HepG2 (cell line): ENCODE measurements at regions not wholly inside any gene's neighbourhood (a gene's known extent, or its start where the extent isn't known, plus 50 kb on each side); places are given as distances from the start of the nearest gene placed in this dataset.

Source experiments
- ATAC-seq: fragments of 200-7000 bp; cut with Tn5 transposase; 3 replicates; pipeline ENCODE4 v1.9.1; 2020; ENCODE audit warnings: mild to moderate bottlenecking, moderate library complexity
- BruUV-seq: library from RNA; stranded (reverse); fragments of 400-500 nt; replicated peaks from 2 replicates; lab custom pipeline; 2021; lab: Mats Ljungman, UMichigan
- CTCF ChIA-PET: fragments of 300-600 bp; formaldehyde crosslinking; extraction: SDS; loops from one replicate; lab custom pipeline; 2021; ENCODE audit warnings: low total read pairs, inconsistent platforms, low intra/inter-chr PET ratio; lab: Yijun Ruan, JAX
- POLR2A ChIA-PET: fragments of 350-600 bp; sonication (Branson Sonifier 250); formaldehyde crosslinking; loops from one replicate; lab custom pipeline; 2020; ENCODE audit warnings: antibody characterized with exemption, inconsistent platforms; lab: Yijun Ruan, JAX
- DNase-seq: peaks from one replicate; pipeline ENCODE4 v3.0.0-alpha.2; 2015; ENCODE audit warnings: low spot score
- FAIRE-seq: peaks from 3 replicates; lab custom pipeline; 2011; peaks lifted over from hg19 to GRCh38; lab: Jason Lieb, UNC
- H2AFZ ChIP-seq: one replicate; pipeline ENCODE4 v1.6.1; 2011; ENCODE audit warnings: low read length, inconsistent platforms
- H3K27ac ChIP-seq: fragments of 300-600 bp; 3 replicates; pipeline ENCODE4 v1.8.0; 2011; ENCODE audit warnings: mixed run types, mild to moderate bottlenecking, mixed read lengths, low read length, inconsistent platforms; ENCODE audit not compliant: insufficient read depth; ENCODE audit errors: extremely low read length
- H3K27me3 ChIP-seq, 2 experiments: fragments of 200-600 bp in 1 of 2; 2 replicates in 1 of 2; 3 replicates in 1 of 2; pipeline versions ENCODE4 v1.6.0 to v1.8.0; 2011; ENCODE audit warnings: low read length in 2 of 2, mild to moderate bottlenecking in 2 of 2, moderate library complexity in 2 of 2, inconsistent platforms in 1 of 2; ENCODE audit not compliant: insufficient read depth in 2 of 2, control insufficient read depth in 1 of 2
- H3K36me3 ChIP-seq, 2 experiments: fragments of 200-600 bp in 1 of 2; replicated peaks in 1 of 2; 2 replicates in 1 of 2; 3 replicates in 1 of 2; pipeline versions ENCODE4 v1.5.1 to v1.8.0; 2011; ENCODE audit warnings: low read length in 2 of 2, inconsistent platforms in 1 of 2; ENCODE audit not compliant: insufficient read depth in 2 of 2, control insufficient read depth in 1 of 2
- H3K4me1 ChIP-seq: 2 replicates; pipeline ENCODE4 v1.5.1; 2012; ENCODE audit warnings: low read length, inconsistent platforms; ENCODE audit not compliant: insufficient read depth
- H3K4me2 ChIP-seq: 2 replicates; pipeline ENCODE4 v1.6.0; 2011; ENCODE audit warnings: low read depth, low read length, inconsistent platforms
- H3K4me3 ChIP-seq, 3 experiments: fragments of 200-600 bp in 1 of 3; sonication (generic), shearing (Covaris generic) in 1 of 3; replicated peaks in 1 of 3; 2 replicates each; pipeline ENCODE4 v1.5.1; 2011 to 2016; ENCODE audit warnings: low read length in 3 of 3, inconsistent platforms in 2 of 3, low read depth in 2 of 3, mild to moderate bottlenecking in 2 of 3, control low read depth in 1 of 3, mixed read lengths in 1 of 3; ENCODE audit not compliant: insufficient read depth in 1 of 3
- H3K79me2 ChIP-seq: one replicate; pipeline ENCODE4 v1.6.1; 2011; ENCODE audit warnings: low read length, inconsistent platforms; ENCODE audit not compliant: insufficient read depth
- H3K9ac ChIP-seq: 2 replicates; pipeline ENCODE4 v1.6.0; 2011; ENCODE audit warnings: mild to moderate bottlenecking, low read depth, low read length, inconsistent platforms; ENCODE audit not compliant: insufficient read depth
- H3K9me3 ChIP-seq: 2 replicates; pipeline ENCODE4 v1.5.1; 2012; ENCODE audit warnings: mild to moderate bottlenecking, low read length
- H4K20me1 ChIP-seq: 2 replicates; pipeline ENCODE4 v1.6.0; 2011; ENCODE audit warnings: inconsistent platforms, mild to moderate bottlenecking, low read length, moderate library complexity; ENCODE audit not compliant: insufficient read depth
- BCL6 ChIP-seq: IDR thresholded peaks from 2 replicates; pipeline ENCODE4 v1.6.1; 2016; ENCODE audit warnings: missing genetic modification reagents, missing compliant biosample characterization
- FOXM1 ChIP-seq: sonication (generic); formaldehyde crosslinking; IDR thresholded peaks from 2 replicates; pipeline ENCODE4 v1.5.0; 2020; ENCODE audit warnings: missing genetic modification reagents
- GFI1 ChIP-seq: sonication (generic); formaldehyde crosslinking; IDR thresholded peaks from 2 replicates; pipeline ENCODE4 v1.5.0; 2020; ENCODE audit warnings: missing genetic modification reagents, mild to moderate bottlenecking, borderline replicate concordance
- KAT2B ChIP-seq: fragments of 150-350 bp; IDR thresholded peaks from 2 replicates; pipeline ENCODE4 v1.6.1; 2014; ENCODE audit warnings: low read depth, low read length, borderline replicate concordance
- KDM5B ChIP-seq: sonication (generic); formaldehyde crosslinking; IDR thresholded peaks from 2 replicates; pipeline ENCODE4 v1.4.0; 2020; ENCODE audit warnings: missing genetic modification reagents, mild to moderate bottlenecking, borderline replicate concordance
- MED1 ChIP-seq: sonication (generic); formaldehyde crosslinking; IDR thresholded peaks from 2 replicates; pipeline ENCODE4 v1.4.0; 2020; ENCODE audit warnings: missing genetic modification reagents
- SIX1 ChIP-seq: sonication (generic); formaldehyde crosslinking; IDR thresholded peaks from 2 replicates; pipeline ENCODE4 v1.4.0; 2020; ENCODE audit warnings: missing genetic modification reagents, borderline replicate concordance
- SP5 ChIP-seq: IDR thresholded peaks from 2 replicates; pipeline ENCODE4 v1.6.1; 2016; ENCODE audit warnings: low read depth, borderline replicate concordance
- ZNF101 ChIP-seq: sonication (generic); formaldehyde crosslinking; IDR thresholded peaks from 2 replicates; pipeline ENCODE4 v1.4.0; 2020; ENCODE audit warnings: mild to moderate bottlenecking, low read depth, missing genetic modification reagents, borderline replicate concordance
- ZNF431 ChIP-seq: sonication (generic); formaldehyde crosslinking; IDR thresholded peaks from 2 replicates; pipeline ENCODE4 v1.9.0; 2022; ENCODE audit warnings: missing genetic modification reagents, low read depth, mild to moderate bottlenecking, borderline replicate concordance
- WGBS: methylation state at CpG from one replicate; pipeline ENCODE4 v1.1.6; 2017; ENCODE audit warnings: low lambda C conversion rate; 5-methylcytosine and 5-hydroxymethylcytosine counted together
- in situ Hi-C: cut with HindIII; loops from 2 replicates; pipeline ENCODE4 v1.10.0; 2017; ENCODE audit warnings: low pct_unique_long_range_greater_than_20kb; ENCODE audit not compliant: extremely low pct_ligation_motif_present
- intact Hi-C: fragments of 100-400 bp; cut with micrococcal nuclease; formaldehyde crosslinking; loops from one replicate; pipeline ENCODE4 v1.10.0; 2022; ENCODE audit not compliant: unreplicated experiment
- TF ChIP-seq, protein P1 (sequence below): sonication (generic); formaldehyde crosslinking; IDR thresholded peaks from 2 replicates; pipeline ENCODE4 v1.9.0; 2021; ENCODE audit warnings: missing genetic modification reagents, mild to moderate bottlenecking, borderline replicate concordance
- TF ChIP-seq, protein P2 (sequence below): sonication (generic); formaldehyde crosslinking; IDR thresholded peaks from 2 replicates; pipeline ENCODE4 v1.4.0; 2020; ENCODE audit warnings: mild to moderate bottlenecking, missing genetic modification reagents
- TF ChIP-seq, protein P3 (sequence below): sonication (generic); formaldehyde crosslinking; conservative IDR thresholded peaks from 2 replicates; pipeline ENCODE4 v1.5.0; 2020; ENCODE audit warnings: missing genetic modification reagents

DNA sequence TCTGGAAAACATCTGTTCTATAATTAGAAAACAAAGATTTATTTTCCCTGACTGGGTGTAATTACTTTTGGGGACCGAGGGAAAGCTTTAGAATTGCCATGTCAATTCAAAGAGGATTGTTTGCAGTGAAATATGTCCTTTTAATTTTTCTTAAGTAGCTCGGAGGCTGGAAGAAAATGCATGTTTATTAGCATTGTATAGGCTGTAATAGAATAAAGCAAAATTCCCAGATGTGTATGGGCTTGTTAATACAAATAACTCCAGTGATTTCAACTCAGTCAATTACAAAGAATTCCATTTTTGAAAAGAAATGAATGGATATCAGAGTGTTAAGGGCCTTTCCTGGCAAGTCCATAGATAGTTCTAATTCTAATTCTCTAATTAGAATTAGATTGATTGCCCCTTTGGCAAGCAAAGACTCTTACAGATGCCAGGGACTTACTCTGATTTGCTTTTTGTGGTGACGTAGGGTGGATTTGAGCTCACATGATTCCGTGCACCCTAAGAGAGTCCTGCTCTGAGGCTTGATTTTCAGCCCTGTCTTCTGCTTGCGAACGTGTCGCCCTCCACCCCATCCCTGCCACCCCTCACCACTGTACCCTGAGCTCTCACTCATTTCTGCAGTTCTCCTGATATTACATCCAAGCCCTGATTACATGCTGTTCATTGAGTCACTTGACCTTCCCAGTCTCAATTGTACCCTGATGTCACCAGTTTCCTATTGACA lies 70.0 kb upstream of the FAM20A start:
- H3K9ac ChIP-seq = no peak overlapping the region
- H3K4me2 ChIP-seq = no peak overlapping the region
- H3K36me3 ChIP-seq = no peaks in the 10 kb centered on the region
- no TSS peak for BruUV-seq
- CTCF ChIA-PET = no interaction called here
- WGBS = 41% methylated on average over 7 of the region's 7 CpGs
- no peaks in the 10 kb centered on the region for H4K20me1 ChIP-seq
- ATAC-seq = no peak
- H3K4me1 ChIP-seq = no peaks in the 10 kb centered on the region
- no peak overlapping the region for H3K4me3 ChIP-seq
- H3K27me3 ChIP-seq = peaks cover 0 to 18% of the 10 kb centered on the region in 2 experiments; a peak in 3 of 5 replicates
- H3K27ac ChIP-seq = no peak overlapping the region
- FAIRE-seq = no peak
- H3K79me2 ChIP-seq = no peaks in the 10 kb centered on the region
- no peak for DNase-seq
- no peaks in the 10 kb centered on the region for H3K9me3 ChIP-seq
- H2AFZ ChIP-seq = no peak overlapping the region
- in situ Hi-C loops = no loop called here
- POLR2A ChIA-PET = no interaction called here
- intact Hi-C loops = no loop called here
- no peak for TF ChIP-seq GFI1 (CRISPR knock-in tag)
- TF ChIP-seq ZNF431 (CRISPR knock-in tag) = no peak
- TF ChIP-seq SIX1 (CRISPR knock-in tag) = no peak
- TF ChIP-seq ZNF101 = no peak
- no peak for TF ChIP-seq KAT2B
- no peak for TF ChIP-seq FOXM1 (CRISPR knock-in tag)
- no peak for TF ChIP-seq BCL6 (CRISPR knock-in tag)
- no peak for TF ChIP-seq MED1 (CRISPR knock-in tag)
- TF ChIP-seq SP5 (CRISPR knock-in tag) = no peak
- TF ChIP-seq, protein P1, sequence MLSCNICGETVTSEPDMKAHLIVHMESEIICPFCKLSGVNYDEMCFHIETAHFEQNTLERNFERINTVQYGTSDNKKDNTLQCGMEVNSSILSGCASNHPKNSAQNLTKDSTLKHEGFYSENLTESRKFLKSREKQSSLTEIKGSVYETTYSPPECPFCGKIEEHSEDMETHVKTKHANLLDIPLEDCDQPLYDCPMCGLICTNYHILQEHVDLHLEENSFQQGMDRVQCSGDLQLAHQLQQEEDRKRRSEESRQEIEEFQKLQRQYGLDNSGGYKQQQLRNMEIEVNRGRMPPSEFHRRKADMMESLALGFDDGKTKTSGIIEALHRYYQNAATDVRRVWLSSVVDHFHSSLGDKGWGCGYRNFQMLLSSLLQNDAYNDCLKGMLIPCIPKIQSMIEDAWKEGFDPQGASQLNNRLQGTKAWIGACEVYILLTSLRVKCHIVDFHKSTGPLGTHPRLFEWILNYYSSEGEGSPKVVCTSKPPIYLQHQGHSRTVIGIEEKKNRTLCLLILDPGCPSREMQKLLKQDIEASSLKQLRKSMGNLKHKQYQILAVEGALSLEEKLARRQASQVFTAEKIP (CRISPR knock-in tag) = no peak
- TF ChIP-seq, protein P2, sequence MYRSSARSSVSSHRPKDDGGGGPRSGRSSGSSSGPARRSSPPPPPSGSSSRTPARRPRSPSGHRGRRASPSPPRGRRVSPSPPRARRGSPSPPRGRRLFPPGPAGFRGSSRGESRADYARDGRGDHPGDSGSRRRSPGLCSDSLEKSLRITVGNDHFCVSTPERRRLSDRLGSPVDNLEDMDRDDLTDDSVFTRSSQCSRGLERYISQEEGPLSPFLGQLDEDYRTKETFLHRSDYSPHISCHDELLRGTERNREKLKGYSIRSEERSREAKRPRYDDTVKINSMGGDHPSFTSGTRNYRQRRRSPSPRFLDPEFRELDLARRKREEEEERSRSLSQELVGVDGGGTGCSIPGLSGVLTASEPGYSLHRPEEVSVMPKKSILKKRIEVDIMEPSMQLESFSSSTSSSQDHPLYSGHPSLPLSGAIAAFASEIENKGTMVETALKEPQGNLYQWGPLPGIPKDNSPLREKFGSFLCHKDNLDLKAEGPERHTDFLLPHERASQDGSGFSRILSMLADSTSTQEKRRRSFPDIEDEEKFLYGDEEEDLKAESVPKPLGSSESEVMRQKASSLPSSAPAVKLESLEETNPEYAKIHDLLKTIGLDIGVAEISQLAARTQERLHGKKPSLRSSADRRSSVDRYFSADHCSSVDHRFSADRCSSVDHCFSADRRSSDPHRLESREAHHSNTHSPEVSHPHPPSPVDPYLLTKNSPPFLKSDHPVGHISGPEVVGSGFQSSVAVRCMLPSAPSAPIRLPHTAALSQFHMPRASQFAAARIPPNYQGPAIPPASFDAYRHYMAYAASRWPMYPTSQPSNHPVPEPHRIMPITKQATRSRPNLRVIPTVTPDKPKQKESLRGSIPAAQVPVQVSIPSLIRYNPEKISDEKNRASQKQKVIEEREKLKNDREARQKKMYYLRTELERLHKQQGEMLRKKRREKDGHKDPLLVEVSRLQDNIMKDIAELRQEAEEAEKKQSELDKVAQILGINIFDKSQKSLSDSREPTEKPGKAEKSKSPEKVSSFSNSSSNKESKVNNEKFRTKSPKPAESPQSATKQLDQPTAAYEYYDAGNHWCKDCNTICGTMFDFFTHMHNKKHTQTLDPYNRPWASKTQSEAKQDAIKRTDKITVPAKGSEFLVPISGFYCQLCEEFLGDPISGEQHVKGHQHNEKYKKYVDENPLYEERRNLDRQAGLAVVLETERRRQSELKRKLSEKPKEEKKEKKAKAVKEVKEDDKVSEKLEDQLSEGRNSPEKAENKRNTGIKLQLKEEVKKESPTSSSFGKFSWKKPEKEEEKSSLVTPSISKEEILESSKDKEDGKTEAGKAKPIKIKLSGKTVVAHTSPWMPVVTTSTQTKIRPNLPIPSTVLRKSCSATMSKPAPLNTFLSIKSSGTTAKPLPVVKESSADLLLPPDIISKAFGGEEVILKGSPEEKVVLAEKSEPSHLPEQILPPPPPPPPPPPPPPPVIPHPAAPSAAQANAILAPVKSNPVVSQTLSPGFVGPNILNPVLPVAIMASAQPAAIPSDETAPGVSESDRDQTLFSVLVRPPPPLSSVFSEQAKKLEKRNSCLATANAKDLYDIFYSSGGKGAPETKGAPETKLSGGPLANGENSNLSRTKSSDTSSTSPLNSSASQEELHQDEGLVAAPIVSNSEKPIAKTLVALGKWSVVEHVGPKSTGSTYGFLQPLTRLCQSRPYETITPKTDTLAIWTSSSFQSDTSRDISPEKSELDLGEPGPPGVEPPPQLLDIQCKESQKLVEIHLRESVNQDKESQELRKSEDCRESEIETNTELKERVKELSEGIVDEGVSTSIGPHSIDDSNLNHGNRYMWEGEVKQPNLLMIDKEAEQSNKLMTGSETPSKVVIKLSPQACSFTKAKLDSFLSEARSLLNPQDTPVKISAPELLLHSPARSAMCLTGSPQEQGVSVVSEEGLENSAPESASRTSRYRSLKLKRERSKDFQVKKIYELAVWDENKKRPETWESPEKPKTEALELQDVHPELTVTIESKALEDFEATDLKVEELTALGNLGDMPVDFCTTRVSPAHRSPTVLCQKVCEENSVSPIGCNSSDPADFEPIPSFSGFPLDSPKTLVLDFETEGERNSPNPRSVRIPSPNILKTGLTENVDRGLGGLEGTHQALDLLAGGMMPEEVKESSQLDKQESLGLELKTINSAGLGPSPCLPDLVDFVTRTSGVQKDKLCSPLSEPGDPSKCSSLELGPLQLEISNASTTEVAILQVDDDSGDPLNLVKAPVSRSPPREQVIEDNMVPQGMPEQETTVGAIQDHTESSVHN (CRISPR knock-in tag) = no peak
- TF ChIP-seq, protein P3, sequence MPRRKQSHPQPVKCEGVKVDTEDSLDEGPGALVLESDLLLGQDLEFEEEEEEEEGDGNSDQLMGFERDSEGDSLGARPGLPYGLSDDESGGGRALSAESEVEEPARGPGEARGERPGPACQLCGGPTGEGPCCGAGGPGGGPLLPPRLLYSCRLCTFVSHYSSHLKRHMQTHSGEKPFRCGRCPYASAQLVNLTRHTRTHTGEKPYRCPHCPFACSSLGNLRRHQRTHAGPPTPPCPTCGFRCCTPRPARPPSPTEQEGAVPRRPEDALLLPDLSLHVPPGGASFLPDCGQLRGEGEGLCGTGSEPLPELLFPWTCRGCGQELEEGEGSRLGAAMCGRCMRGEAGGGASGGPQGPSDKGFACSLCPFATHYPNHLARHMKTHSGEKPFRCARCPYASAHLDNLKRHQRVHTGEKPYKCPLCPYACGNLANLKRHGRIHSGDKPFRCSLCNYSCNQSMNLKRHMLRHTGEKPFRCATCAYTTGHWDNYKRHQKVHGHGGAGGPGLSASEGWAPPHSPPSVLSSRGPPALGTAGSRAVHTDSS (CRISPR knock-in tag) = no peak
- no peak for TF ChIP-seq KDM5B (CRISPR knock-in tag)
